HG03196 (cell line): ENCODE measurements at regions not wholly inside any gene's neighbourhood (a gene's known extent, or its start where the extent isn't known, plus 50 kb on each side); places are given as distances from the start of the nearest gene placed in this dataset.

Experiments used
- ATAC-seq: cut with Tn5 transposase; IDR thresholded peaks from one replicate; pipeline ENCODE4 v1.9.1; 2021; ENCODE audit not compliant: unreplicated experiment

- ATAC-seq = no peak
Measured at GRCh38 chr9:99735041-99735440, 86.6 kb upstream of the NR4A3 start.

- ATAC-seq = no peak
Measured at GRCh38 chr9:99736291-99736690, 85.4 kb upstream of the NR4A3 start.

- ATAC-seq = no peak
Measured at GRCh38 chr9:99737649-99738048, 84.0 kb upstream of the NR4A3 start.

- no peak for ATAC-seq
Measured at GRCh38 chr9:99743006-99743405, 78.7 kb upstream of the NR4A3 start.

GRCh38 chr9:99743455-99743854, 78.2 kb upstream of the NR4A3 start:
- ATAC-seq = no peak

- no peak for ATAC-seq
Measured at GRCh38 chr9:99744132-99744531, 77.6 kb upstream of the NR4A3 start.

GRCh38 chr9:99745085-99745484, 76.6 kb upstream of the NR4A3 start:
- ATAC-seq = no peak

GRCh38 chr9:99746406-99746805, 75.3 kb upstream of the NR4A3 start:
- no peak for ATAC-seq

- ATAC-seq = no peak
Measured at GRCh38 chr9:99748266-99748665, 73.4 kb upstream of the NR4A3 start.

- no peak for ATAC-seq
Measured at GRCh38 chr9:99748676-99749075, 73.0 kb upstream of the NR4A3 start.

- no peak for ATAC-seq
Measured at GRCh38 chr9:99749641-99750040, 72.0 kb upstream of the NR4A3 start.

GRCh38 chr9:99750526-99750925, 71.2 kb upstream of the NR4A3 start:
- ATAC-seq = no peak

- ATAC-seq = no peak
Measured at GRCh38 chr9:99752417-99753109, 69.1 kb upstream of the NR4A3 start.

GRCh38 chr9:99753436-99753835, 68.2 kb upstream of the NR4A3 start:
- no peak for ATAC-seq

- ATAC-seq = no peak
Measured at GRCh38 chr9:99760421-99760820, 61.3 kb upstream of the NR4A3 start.

GRCh38 chr9:99762470-99762869, 59.2 kb upstream of the NR4A3 start:
- peak; percentile 99 for ATAC-seq
